Psoas muscle (tissue), 7 donors: ENCODE measurements at regions not wholly inside any gene's neighbourhood (a gene's known extent, or its start where the extent isn't known, plus 50 kb on each side); places are given as distances from the start of the nearest gene placed in this dataset.
A peak's percentile ranks its signal among the peaks of the same experiment; 100 is the strongest.

Source experiments
- ATAC-seq, 4 donors: fragments of 200-7000 bp; cut with Tn5 transposase; one replicate each; pipeline ENCODE4 v1.9.1; 2020; ENCODE audit warnings: moderate library complexity in 3 of 4, mild to moderate bottlenecking in 2 of 4
- DNase-seq, 2 donors: peaks; one replicate each; pipeline ENCODE4 v3.0.0-alpha.2; 2020
- H3K27ac ChIP-seq: fragments of 200-600 bp; one replicate; pipeline ENCODE4 v1.8.0; 2022
- H3K27me3 ChIP-seq, 3 donors: fragments of 200-600 bp in 1 of 3; one replicate each; pipeline versions ENCODE4 v1.6.1 to v1.8.0; 2013 to 2022; ENCODE audit warnings: low read length in 2 of 3, mild to moderate bottlenecking in 2 of 3, moderate library complexity in 1 of 3; ENCODE audit not compliant: insufficient read depth in 3 of 3
- H3K36me3 ChIP-seq, 2 donors: fragments of 200-600 bp in 1 of 2; one replicate each; pipeline versions ENCODE4 v1.6.1 to v1.8.0; 2013 to 2022; ENCODE audit warnings: low read depth in 1 of 2, mild to moderate bottlenecking in 1 of 2, moderate library complexity in 1 of 2; ENCODE audit not compliant: insufficient read depth in 1 of 2
- H3K4me1 ChIP-seq: fragments of 200-600 bp; one replicate; pipeline ENCODE4 v1.8.0; 2022
- H3K4me3 ChIP-seq: fragments of 200-600 bp; one replicate; pipeline ENCODE4 v1.8.0; 2022; ENCODE audit warnings: mild to moderate bottlenecking
- H3K9me3 ChIP-seq: fragments of 200-600 bp; one replicate; pipeline ENCODE4 v1.8.0; 2022
- CTCF ChIP-seq: fragments of 200-600 bp; IDR thresholded peaks from one replicate; pipeline ENCODE4 v1.8.0; 2022; ENCODE audit warnings: antibody characterized with exemption
- WGBS, 3 donors: extraction: QIAGEN DNeasy Blood & Tissue Kit; methylation state at CpG; one replicate each; pipeline versions ENCODE4 v1.1.6 to v1.1.7; 2013; 5-methylcytosine and 5-hydroxymethylcytosine counted together
- intact Hi-C, 2 donors: fragments of 100-400 bp; cut with DNase I; formaldehyde crosslinking; loops; one replicate each; pipeline versions ENCODE4 v1.11.0 to v1.14.2; 2022
- donor health status: healthy with polysubstance abuse.
- donor health status: DM: no; HTN: no; CAD: no; lungs with moderate emphysema.
- donor health status: Bipolar disorder and iron deficiency.
- donor health status: healthy.
- donor health status: DM: yes; HTN: yes; CAD: no.
- donor health status: DM: no; HTN: no; CAD: no.
- donor health status: DM: yes; HTN: yes; CAD: no.

GRCh38 chr13:91144054-91144453, 203.4 kb upstream of the MIR17HG start:
- intact Hi-C loops, result loop anchor here in 1 of 2 donors (5.0 kb wide), 1 partner anchor 38 kb away; no protein-coding TSS in a partner anchor
- DNase-seq, result no peak
- no peaks in the 10 kb centered on the region for H3K36me3 ChIP-seq
- H3K27ac ChIP-seq, result no peak overlapping the region
- 32 to 47% (median 47%) methylated on average over 2 of the region's 2 CpGs for WGBS, 3 donors
- no peaks in the 10 kb centered on the region for H3K27me3 ChIP-seq
- H3K4me3 ChIP-seq, result no peak overlapping the region
- no peak for TF ChIP-seq CTCF
- H3K4me1 ChIP-seq, result no peaks in the 10 kb centered on the region
- ATAC-seq, result peak in 1 of 4 donors; percentile 7
- H3K9me3 ChIP-seq, result no peaks in the 10 kb centered on the region

GRCh38 chr13:91144486-91144885, 203.0 kb upstream of the MIR17HG start:
- no peak for ATAC-seq
- no peak overlapping the region for H3K27ac ChIP-seq

DNA sequence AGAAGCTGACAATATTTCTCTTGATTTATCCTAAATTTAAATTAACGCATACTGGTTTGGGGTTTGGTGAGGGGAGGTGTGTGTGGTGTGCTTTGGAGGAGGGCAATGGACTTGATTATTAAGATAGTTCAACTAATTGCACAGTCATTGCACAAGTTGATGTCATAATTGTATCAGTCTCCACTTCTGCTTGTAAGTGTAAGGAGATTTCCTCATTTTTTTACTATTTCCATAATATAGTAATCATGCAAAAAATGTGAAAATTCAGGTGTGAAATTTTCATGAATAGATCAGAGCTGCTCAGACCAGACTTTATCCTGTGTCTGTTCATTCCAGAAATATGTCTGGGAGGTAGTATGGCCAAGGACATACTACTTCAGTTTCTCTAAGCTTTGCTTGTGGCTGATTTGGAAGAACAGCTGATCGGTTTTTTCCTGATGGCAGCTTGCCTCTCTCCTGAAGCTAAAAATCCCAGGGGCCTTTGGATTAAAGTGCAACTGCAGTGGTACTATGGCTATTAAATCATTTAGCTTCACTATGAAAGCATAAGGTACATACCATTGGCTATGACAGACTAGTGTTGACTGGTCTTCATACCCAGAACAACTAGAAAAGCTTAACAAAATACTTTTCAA, 201.8 kb upstream of the MIR17HG start:
- no peak for TF ChIP-seq CTCF
- ATAC-seq (no peak), DNase-seq (no peak)
- no peak overlapping the region for H3K4me3 ChIP-seq
- intact Hi-C loops, result no loop called here
- WGBS, 3 donors, result 59 to 76% (median 61%) methylated on average over 2 of the region's 2 CpGs
- no peaks in the 10 kb centered on the region for H3K4me1 ChIP-seq
- no peaks in the 10 kb centered on the region for H3K9me3 ChIP-seq
- no peaks in the 10 kb centered on the region for H3K27me3 ChIP-seq
- no peak overlapping the region for H3K27ac ChIP-seq
- no peaks in the 10 kb centered on the region for H3K36me3 ChIP-seq

More at GRCh38 chr13:91144486-91144885, 203.0 kb upstream of the MIR17HG start:
- intact Hi-C loops, result loop anchor here in 1 of 2 donors (5.0 kb wide), 1 partner anchor 38 kb away; no protein-coding TSS in a partner anchor
- no peaks in the 10 kb centered on the region for H3K27me3 ChIP-seq
- no peaks in the 10 kb centered on the region for H3K36me3 ChIP-seq
- no peaks in the 10 kb centered on the region for H3K9me3 ChIP-seq
- no peak for DNase-seq
- H3K4me3 ChIP-seq, result no peak overlapping the region
- H3K4me1 ChIP-seq, result no peaks in the 10 kb centered on the region
- no peak for TF ChIP-seq CTCF
- 62 to 66% (median 63%) methylated on average over 2 of the region's 2 CpGs for WGBS, 3 donors

DNA sequence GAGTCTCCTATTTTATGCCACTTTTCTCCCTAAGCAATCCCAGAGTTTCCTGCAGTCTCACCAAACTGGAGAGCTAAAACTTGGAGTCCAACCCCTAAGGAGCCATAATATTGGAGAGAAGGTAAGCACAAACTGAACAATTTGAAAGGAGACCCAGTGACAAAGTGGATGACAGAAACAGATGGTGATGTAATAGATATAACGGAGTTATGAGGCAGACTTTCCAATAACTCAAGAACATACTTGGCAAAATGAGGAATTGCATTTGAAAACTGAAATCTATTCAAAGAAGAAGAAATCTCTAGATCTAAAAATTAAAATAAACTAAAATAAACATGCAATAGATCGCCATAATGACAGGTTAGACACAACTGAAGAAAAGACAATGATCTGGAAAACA, 200.9 kb upstream of the MIR17HG start:
- no peak for ATAC-seq
- no peak overlapping the region for H3K27ac ChIP-seq

More for the DNA sequence above, 200.9 kb upstream of the MIR17HG start:
- Histone ChIP-seq H3K4me3 (no peak overlapping the region), H3K27me3 (no peaks in the 10 kb centered on the region), H3K9me3 (no peaks in the 10 kb centered on the region), H3K4me1 (no peaks in the 10 kb centered on the region), H3K36me3 (no peaks in the 10 kb centered on the region)
- no peak for DNase-seq
- intact Hi-C loops, result no loop called here
- 45 to 55% (median 54%) methylated on average over 2 of the region's 2 CpGs for WGBS, 3 donors
- TF ChIP-seq CTCF, result no peak
